ENCODE measurements at regions not wholly inside any gene's neighbourhood (a gene's known extent, or its start where the extent isn't known, plus 50 kb on each side); places are given as distances from the start of the nearest gene placed in this dataset.

GRCh38 chr4:10179957-10180602 is 63.5 kb upstream of the WDR1 start:
- no peak for DNase-seq
- TF ChIP-seq CTCF (IDR thresholded peaks at IDR 0.05): no peak
- peaks cover 24% of the 10 kb centered on the region for H3K27me3 Mint-ChIP-seq (ENCODE audit: low read depth, poor library complexity)
- H3K9me3 Mint-ChIP-seq: no peaks in the 10 kb centered on the region
- no peak overlapping the region for H3K27ac Mint-ChIP-seq
- H3K36me3 Mint-ChIP-seq (ENCODE audit: low read depth): no peaks in the 10 kb centered on the region
- no peak overlapping the region for H3K4me3 Mint-ChIP-seq
- H3K4me1 Mint-ChIP-seq: no peaks in the 10 kb centered on the region

- Mint-ChIP-seq H3K27ac (no peak overlapping the region), H3K36me3 (ENCODE audit: low read depth) (no peaks in the 10 kb centered on the region), H3K4me3 (no peak overlapping the region), H3K4me1 (no peaks in the 10 kb centered on the region), H3K27me3 (ENCODE audit: low read depth, poor library complexity) (peaks cover 19% of the 10 kb centered on the region), H3K9me3 (no peaks in the 10 kb centered on the region)
- no peak for TF ChIP-seq CTCF (IDR thresholded peaks at IDR 0.05)
- DNase-seq: no peak
Observed at GRCh38 chr4:10178763-10179162, 62.2 kb upstream of the WDR1 start.

- H3K36me3 Mint-ChIP-seq (ENCODE audit: low read depth): no peaks in the 10 kb centered on the region
- no peaks in the 10 kb centered on the region for H3K4me1 Mint-ChIP-seq
- TF ChIP-seq CTCF (IDR thresholded peaks at IDR 0.05): no peak
- H3K4me3 Mint-ChIP-seq: no peak overlapping the region
- no peak overlapping the region for H3K27ac Mint-ChIP-seq
- no peak for DNase-seq
- no peaks in the 10 kb centered on the region for H3K9me3 Mint-ChIP-seq
- peaks cover 17% of the 10 kb centered on the region for H3K27me3 Mint-ChIP-seq (ENCODE audit: low read depth, poor library complexity)
Observed at GRCh38 chr4:10175626-10176025, 59.0 kb upstream of the WDR1 start.

GRCh38 chr4:10173754-10174749 is 57.5 kb upstream of the WDR1 start:
- H3K27me3 Mint-ChIP-seq (ENCODE audit: low read depth, poor library complexity): peaks cover 9% of the 10 kb centered on the region
- H3K36me3 Mint-ChIP-seq (ENCODE audit: low read depth): no peaks in the 10 kb centered on the region
- H3K4me1 Mint-ChIP-seq: no peaks in the 10 kb centered on the region
- H3K4me3 Mint-ChIP-seq: no peak overlapping the region
- H3K9me3 Mint-ChIP-seq: no peaks in the 10 kb centered on the region
- H3K27ac Mint-ChIP-seq: no peak overlapping the region
- no peak for DNase-seq
- no peak for TF ChIP-seq CTCF (IDR thresholded peaks at IDR 0.05)

- Mint-ChIP-seq H3K36me3 (ENCODE audit: low read depth) (no peaks in the 10 kb centered on the region), H3K9me3 (no peaks in the 10 kb centered on the region), H3K27ac (no peak overlapping the region), H3K4me3 (no peak overlapping the region), H3K27me3 (ENCODE audit: low read depth, poor library complexity) (peaks cover 9% of the 10 kb centered on the region), H3K4me1 (no peaks in the 10 kb centered on the region)
- DNase-seq: no peak
- no peak for TF ChIP-seq CTCF (IDR thresholded peaks at IDR 0.05)
Observed at GRCh38 chr4:10173037-10173753, 56.6 kb upstream of the WDR1 start.

All from nephron progenitor cell (in vitro differentiated cells).